ENCODE measurements at regions not wholly inside any gene's neighbourhood (a gene's known extent, or its start where the extent isn't known, plus 50 kb on each side); places are given as distances from the start of the nearest gene placed in this dataset.

- intact Hi-C loops (cut with DNase I): no loop called here
- DNase-seq: no peak
These were observed 118.5 kb upstream of the NPFFR2 start for GRCh38 chr4:71913275-71913674.

GRCh38 chr4:71923070-71923469 lies 108.7 kb upstream of the NPFFR2 start:
- intact Hi-C loops (cut with DNase I): no loop called here
- no peak for DNase-seq

DNA sequence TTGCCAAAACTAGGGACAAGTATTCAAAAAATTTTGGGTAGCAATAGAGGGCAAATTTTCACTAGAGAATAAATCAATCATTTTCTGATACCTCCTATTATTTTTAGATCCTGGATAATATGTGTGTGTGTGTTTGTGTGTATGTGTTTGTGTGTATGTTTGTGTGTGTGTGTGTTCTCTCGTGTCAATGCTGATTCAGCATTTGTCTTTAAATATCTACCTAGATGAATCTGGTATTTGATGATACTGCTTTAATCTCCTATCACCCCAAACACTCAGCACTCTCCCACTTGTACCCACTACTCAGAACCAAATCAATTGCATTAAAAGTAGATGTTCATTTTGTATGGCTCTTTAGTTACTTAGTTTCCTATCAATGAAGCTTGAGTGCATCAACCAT lies 101.3 kb upstream of the NPFFR2 start:
- intact Hi-C loops (cut with DNase I): no loop called here
- no peak for DNase-seq

DNA sequence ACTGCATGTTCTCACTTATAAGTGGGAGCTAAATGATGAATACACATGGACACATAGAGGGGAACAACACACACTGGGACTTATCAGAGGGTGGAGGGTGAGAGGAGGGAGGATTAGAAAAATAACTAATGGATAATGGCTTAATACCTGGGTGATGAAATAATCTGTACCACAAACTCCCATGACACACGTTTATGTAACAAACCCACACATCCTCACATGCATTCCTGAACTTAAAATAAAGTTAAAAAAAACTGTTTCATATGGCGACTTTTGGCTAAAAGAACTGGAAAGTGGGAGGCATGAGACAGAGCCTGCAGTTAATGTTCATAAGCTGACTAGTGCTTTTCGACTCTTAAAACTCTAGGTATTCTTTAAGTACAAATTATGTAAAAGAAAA lies 98.9 kb upstream of the NPFFR2 start:
- intact Hi-C loops (cut with DNase I): no loop called here
- DNase-seq: peak in 2 of 42 donors; percentile 3 to 38

DNA sequence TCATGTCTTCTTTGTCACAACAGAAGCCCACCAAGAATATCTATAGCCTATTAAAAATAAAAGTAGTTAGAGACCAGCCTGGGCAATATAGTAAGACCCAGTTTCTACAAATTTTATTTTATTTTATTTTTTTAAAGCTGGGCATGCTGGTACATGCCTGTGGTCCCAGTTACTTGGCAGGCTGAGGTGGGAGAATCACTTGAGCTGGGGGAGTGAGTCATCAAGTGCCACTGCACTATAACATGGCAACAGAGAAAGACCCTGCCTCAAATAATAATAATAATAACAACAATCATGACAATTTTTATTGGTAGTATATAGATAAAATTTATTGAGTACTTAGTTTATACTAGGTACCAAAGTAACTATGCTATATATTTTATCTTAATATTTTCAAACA lies 93.0 kb upstream of the NPFFR2 start:
- intact Hi-C loops (cut with DNase I): no loop called here
- no peak for DNase-seq

GRCh38 chr4:71941001-71941400 lies 90.8 kb upstream of the NPFFR2 start:
- DNase-seq: peak in 1 of 42 donors; percentile 6
- intact Hi-C loops (cut with DNase I): no loop called here

DNA sequence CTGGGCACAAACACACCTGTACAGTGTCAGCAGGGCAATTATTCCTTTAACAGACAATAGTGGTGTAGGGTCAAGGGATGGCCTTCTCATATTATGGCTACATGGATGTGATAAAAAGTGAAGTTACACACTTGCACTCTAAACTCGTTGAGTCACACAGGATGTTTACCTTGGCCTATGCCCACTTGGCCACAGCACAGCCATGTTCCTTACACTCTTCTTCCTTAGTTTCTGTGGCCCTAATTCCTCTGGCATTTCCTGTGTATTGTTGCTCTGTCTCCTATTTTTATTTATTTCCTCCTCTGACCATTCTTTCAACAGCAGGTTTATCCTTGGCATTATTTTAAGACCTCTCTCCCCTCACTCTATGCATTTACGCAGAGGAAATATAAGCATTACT lies 86.8 kb upstream of the NPFFR2 start:
- intact Hi-C loops (cut with DNase I): no loop called here
- no peak for DNase-seq

GRCh38 chr4:71945791-71946190 lies 86.0 kb upstream of the NPFFR2 start:
- no peak for DNase-seq
- intact Hi-C loops (cut with DNase I): no loop called here

DNA sequence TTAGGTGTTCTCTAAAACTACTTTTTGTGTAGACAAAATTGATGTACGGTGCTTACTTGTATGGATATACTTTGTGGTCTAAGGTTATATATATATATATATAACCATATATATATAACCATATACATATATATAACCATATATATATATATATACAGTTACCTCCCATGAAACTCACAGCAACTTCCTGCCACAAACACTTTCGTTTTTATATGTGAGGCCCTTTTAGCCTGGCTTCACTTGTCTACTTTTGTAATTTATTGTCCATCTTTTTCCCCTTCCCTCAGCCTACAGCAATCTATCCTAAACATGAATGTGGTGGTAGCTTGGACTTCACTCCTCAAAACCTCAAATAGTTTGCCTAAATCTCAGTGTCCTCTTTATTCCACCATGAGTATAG lies 72.8 kb upstream of the NPFFR2 start:
- intact Hi-C loops (cut with DNase I): no loop called here
- DNase-seq: no peak

DNA sequence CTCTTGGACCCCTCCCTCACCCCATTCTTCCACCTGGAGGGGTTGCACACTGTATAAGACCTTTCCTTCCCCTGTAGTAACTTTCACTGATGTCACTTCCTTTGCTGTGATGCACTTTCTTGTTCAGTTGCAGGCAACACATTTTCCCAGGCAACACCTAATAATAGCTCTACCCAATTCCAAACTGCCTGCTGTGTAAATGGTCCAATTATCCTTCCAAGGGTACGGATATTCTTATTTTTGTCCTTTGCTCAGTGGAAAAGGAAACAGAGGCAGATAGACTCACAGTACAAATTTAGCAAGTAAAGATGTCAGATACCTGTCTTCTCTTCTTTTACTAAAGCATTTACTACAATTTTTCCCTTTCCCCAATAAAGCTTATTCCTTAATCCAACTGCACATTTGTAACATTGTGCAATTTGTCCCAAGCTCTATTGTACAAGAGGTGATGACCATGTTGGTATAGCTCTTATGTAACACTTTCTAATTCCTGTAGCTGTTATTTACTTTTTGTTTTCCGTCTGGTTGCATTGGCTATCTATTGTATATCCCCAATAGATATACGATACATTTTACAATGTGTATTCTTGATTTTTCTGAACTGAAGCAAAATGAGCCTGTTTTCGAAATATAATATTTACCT lies 69.1 kb upstream of the NPFFR2 start:
- DNase-seq: no peak
- intact Hi-C loops (cut with DNase I): no loop called here

- DNase-seq: no peak
- intact Hi-C loops (cut with DNase I): no loop called here
These were observed 57.1 kb upstream of the NPFFR2 start for GRCh38 chr4:71974681-71975080.

- intact Hi-C loops (cut with DNase I): no loop called here
- DNase-seq: no peak
These were observed 55.3 kb upstream of the NPFFR2 start for GRCh38 chr4:71976523-71976922.

DNA sequence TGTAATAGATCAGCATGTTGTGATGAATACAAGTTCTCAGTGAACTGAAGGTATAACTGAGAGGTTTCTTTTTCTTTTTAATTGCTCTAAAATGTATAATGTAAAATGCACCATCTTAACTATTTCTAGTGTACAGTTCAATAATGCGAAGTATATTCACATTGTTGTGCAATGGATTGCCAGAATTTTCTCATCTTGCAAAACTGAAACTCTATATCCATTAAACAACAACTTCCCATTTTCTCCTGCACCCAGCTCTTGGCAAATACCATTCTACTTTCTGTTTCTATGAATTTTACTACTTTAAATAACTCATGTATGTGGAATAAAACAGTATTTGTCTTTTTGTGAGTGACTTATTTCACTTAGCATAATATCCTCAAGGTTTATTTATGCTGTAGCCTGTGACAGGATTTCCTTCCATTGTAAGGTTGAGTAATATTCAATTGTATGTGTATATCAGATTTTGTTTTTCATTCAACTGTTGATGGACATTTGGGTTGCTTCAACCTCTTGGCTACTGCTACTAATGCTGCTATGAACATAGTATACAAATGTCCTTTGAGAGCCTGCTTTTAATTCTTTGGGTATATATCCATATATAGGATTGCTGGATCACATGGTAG lies 53.5 kb upstream of the NPFFR2 start:
- intact Hi-C loops (cut with DNase I): no loop called here
- DNase-seq: no peak

DNA sequence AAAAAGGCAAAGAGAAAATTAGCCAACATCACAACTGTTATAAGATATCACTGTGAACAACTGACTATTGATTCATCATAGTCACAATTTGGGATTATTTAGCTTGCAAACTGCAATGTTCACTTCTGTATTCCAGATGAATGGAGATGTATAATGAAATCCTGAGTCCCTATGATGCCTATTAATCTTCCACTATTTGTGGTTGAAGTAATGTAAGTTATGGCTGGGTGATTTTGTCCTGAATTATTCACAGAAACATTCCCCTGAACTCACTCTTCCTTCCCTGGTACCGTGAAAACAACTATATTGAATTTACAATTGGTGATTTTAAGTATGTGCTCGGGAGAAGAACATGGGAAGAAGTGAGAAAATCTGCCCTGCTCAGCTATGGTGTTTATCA lies 50.8 kb upstream of the NPFFR2 start:
- intact Hi-C loops (cut with DNase I): no loop called here
- no peak for DNase-seq

Data from head of caudate nucleus (tissue), 42 donors.